ENCODE measurements at regions not wholly inside any gene's neighbourhood (a gene's known extent, or its start where the extent isn't known, plus 50 kb on each side); places are given as distances from the start of the nearest gene placed in this dataset.

DNA sequence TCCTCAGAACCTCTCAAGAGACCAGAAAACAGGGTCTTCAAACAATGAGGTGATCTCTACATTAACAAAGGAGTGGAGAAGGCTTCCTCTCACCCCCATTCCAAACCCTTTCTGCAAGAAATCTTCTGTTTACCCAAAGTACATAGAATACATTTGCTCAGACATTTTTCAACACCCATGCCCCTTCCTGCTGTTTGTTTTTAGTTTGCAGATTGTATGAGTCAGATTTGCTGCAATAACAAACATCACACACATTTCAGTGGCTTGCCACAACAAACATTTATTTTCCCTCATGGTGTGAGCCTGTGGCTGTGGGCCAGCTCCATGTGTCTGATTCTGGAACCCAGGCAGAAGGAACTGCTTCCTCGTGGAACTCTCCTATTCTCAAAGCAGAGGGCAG lies 68.2 kb upstream of the BAIAP2L1 start:
- Histone ChIP-seq H3K27me3 (ENCODE audit: control insufficient read depth, insufficient read depth, low read length, poor library complexity, severe bottlenecking) (no peaks in the 10 kb centered on the region), H3K4me3 (ENCODE audit: low read length) (no peak overlapping the region), H3K9ac (ENCODE audit: extremely low read depth, low read length, poor library complexity, severe bottlenecking) (no peak overlapping the region), H3K36me3 (ENCODE audit: control insufficient read depth, insufficient read depth, low read length) (no peaks in the 10 kb centered on the region), H3K4me1 (ENCODE audit: control insufficient read depth, insufficient read depth, low read length) (no peaks in the 10 kb centered on the region), H3K27ac (ENCODE audit: low read depth, low read length) (no peak overlapping the region), H3K9me3 (ENCODE audit: control insufficient read depth, low read length) (no peaks in the 10 kb centered on the region)
- no peaks in the 10 kb centered on the region for H3K36me3 Mint-ChIP-seq (ENCODE audit: low read depth)
- peaks cover 5% of the 10 kb centered on the region for H3K9me3 Mint-ChIP-seq
- TF ChIP-seq, protein P1, sequence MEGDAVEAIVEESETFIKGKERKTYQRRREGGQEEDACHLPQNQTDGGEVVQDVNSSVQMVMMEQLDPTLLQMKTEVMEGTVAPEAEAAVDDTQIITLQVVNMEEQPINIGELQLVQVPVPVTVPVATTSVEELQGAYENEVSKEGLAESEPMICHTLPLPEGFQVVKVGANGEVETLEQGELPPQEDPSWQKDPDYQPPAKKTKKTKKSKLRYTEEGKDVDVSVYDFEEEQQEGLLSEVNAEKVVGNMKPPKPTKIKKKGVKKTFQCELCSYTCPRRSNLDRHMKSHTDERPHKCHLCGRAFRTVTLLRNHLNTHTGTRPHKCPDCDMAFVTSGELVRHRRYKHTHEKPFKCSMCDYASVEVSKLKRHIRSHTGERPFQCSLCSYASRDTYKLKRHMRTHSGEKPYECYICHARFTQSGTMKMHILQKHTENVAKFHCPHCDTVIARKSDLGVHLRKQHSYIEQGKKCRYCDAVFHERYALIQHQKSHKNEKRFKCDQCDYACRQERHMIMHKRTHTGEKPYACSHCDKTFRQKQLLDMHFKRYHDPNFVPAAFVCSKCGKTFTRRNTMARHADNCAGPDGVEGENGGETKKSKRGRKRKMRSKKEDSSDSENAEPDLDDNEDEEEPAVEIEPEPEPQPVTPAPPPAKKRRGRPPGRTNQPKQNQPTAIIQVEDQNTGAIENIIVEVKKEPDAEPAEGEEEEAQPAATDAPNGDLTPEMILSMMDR (conservative IDR thresholded peaks at IDR 0.05): no peak
- peaks cover 3% of the 10 kb centered on the region for H3K4me1 Mint-ChIP-seq
- H3K4me3 Mint-ChIP-seq: no peak overlapping the region
- no peak overlapping the region for H3K27ac Mint-ChIP-seq
- WGBS, 2 experiments (ENCODE audit: insufficient coverage in 1 of 2, insufficient read length in 1 of 2): 80 to 88% methylated on average over 1 of the region's 1 CpG
- no peak for DNase-seq
- H3K27me3 Mint-ChIP-seq (ENCODE audit: insufficient read depth): peaks cover 38% of the 10 kb centered on the region

GRCh38 chr7:98467570-98468312 lies 66.9 kb upstream of the BAIAP2L1 start:
- Mint-ChIP-seq H3K27ac (no peak overlapping the region), H3K9me3 (peaks cover 8% of the 10 kb centered on the region), H3K27me3 (ENCODE audit: insufficient read depth) (peaks cover 41% of the 10 kb centered on the region), H3K4me3 (no peak overlapping the region), H3K4me1 (peaks cover 3% of the 10 kb centered on the region), H3K36me3 (ENCODE audit: low read depth) (no peaks in the 10 kb centered on the region)
- Histone ChIP-seq H3K4me3 (ENCODE audit: low read length) (no peak overlapping the region), H3K9me3 (ENCODE audit: control insufficient read depth, low read length) (no peaks in the 10 kb centered on the region), H3K27me3 (ENCODE audit: control insufficient read depth, insufficient read depth, low read length, poor library complexity, severe bottlenecking) (no peaks in the 10 kb centered on the region), H3K9ac (ENCODE audit: extremely low read depth, low read length, poor library complexity, severe bottlenecking) (no peak overlapping the region), H3K27ac (ENCODE audit: low read depth, low read length) (no peak overlapping the region), H3K36me3 (ENCODE audit: control insufficient read depth, insufficient read depth, low read length) (no peaks in the 10 kb centered on the region), H3K4me1 (ENCODE audit: control insufficient read depth, insufficient read depth, low read length) (no peaks in the 10 kb centered on the region)
- DNase-seq: no peak
- 77 to 88% methylated on average over 5 to 8 of the region's 8 CpGs for WGBS, 2 experiments (ENCODE audit: insufficient coverage in 1 of 2, insufficient read length in 1 of 2)
- TF ChIP-seq, protein P1 (conservative IDR thresholded peaks at IDR 0.05): no peak

DNA sequence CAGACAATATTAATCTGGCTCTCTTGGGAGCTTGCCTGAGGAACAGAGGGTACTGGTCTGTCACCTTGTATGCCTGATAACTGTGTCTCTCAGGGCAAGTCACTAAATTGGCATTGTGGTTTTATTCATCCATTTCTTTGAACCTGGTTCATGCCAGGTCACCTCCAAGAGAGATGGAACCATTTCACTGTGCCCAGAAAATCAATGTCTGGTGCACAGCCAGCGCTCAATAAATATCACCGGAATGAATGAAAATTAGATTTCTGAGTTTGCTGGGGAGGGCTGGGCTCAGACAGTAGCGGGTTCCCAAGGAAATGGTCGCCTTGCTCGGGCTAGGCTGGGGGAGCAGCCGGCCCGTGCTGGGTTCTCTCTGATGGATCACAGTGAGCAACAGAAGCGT lies 64.1 kb upstream of the BAIAP2L1 start:
- no peak overlapping the region for H3K4me3 Mint-ChIP-seq
- Histone ChIP-seq H3K27ac (ENCODE audit: low read depth, low read length) (no peak overlapping the region), H3K9me3 (ENCODE audit: control insufficient read depth, low read length) (no peaks in the 10 kb centered on the region), H3K9ac (ENCODE audit: extremely low read depth, low read length, poor library complexity, severe bottlenecking) (no peak overlapping the region), H3K4me1 (ENCODE audit: control insufficient read depth, insufficient read depth, low read length) (no peaks in the 10 kb centered on the region), H3K27me3 (ENCODE audit: control insufficient read depth, insufficient read depth, low read length, poor library complexity, severe bottlenecking) (no peaks in the 10 kb centered on the region), H3K4me3 (ENCODE audit: low read length) (no peak overlapping the region), H3K36me3 (ENCODE audit: control insufficient read depth, insufficient read depth, low read length) (no peaks in the 10 kb centered on the region)
- TF ChIP-seq, protein P1 (conservative IDR thresholded peaks at IDR 0.05): no peak
- no peak overlapping the region for H3K27ac Mint-ChIP-seq
- no peaks in the 10 kb centered on the region for H3K36me3 Mint-ChIP-seq (ENCODE audit: low read depth)
- peaks cover 30% of the 10 kb centered on the region for H3K27me3 Mint-ChIP-seq (ENCODE audit: insufficient read depth)
- 90 to 91% methylated on average over 8 of the region's 8 CpGs for WGBS, 2 experiments (ENCODE audit: insufficient coverage in 1 of 2, insufficient read length in 1 of 2)
- H3K9me3 Mint-ChIP-seq: peaks cover 8% of the 10 kb centered on the region
- no peak for DNase-seq
- no peaks in the 10 kb centered on the region for H3K4me1 Mint-ChIP-seq
